GM21529 (cell line): ENCODE measurements at regions not wholly inside any gene's neighbourhood (a gene's known extent, or its start where the extent isn't known, plus 50 kb on each side); places are given as distances from the start of the nearest gene placed in this dataset.

Experiments
- ATAC-seq: cut with Tn5 transposase; IDR thresholded peaks from one replicate; pipeline ENCODE4 v1.9.1; 2021; ENCODE audit not compliant: unreplicated experiment

DNA sequence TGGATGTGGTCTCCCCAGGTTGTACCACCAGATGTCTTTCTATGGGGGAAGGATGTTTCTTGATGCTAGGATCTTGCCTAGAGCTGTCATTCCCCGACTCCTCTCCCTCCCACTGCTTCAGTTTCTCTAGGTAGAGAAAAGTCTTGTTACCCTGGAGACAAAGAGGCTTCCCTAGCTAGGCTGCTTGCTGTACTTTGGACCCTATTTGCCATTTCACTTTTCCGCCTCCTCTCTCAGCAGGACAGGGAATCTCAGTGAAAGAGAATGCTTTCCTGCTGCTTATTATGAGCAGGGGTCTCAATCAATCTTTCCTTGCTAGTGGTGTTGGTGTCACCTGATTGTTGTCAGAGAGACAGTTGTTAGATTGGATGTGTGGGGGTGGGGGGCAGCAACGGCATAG lies 818.8 kb upstream of the GYPC start:
- ATAC-seq: no peak

DNA sequence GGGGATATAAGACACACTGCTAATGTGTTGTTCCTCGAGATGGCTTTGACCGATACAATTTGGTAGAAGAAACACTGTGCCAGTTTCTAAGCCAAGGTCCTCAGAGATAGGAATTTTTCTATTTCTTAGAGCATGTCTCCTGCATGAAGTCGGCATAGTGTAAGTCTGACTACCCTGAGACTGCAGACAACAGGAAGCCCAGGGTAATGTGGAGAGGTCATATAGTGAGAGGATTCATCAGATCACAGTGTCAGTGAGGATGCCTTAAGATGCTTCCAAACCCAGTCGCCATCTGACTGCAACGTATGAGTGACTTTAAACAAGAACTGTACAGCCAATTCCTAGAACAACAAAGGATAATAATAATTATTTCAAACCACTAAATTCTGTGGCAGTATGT lies 818.3 kb upstream of the GYPC start:
- ATAC-seq: no peak

- no peak for ATAC-seq
These were observed 816.0 kb upstream of the GYPC start for GRCh38 chr2:125839945-125840344.

- no peak for ATAC-seq
These were observed 813.9 kb upstream of the GYPC start for GRCh38 chr2:125842041-125842440.

GRCh38 chr2:125850541-125850940 lies 805.4 kb upstream of the GYPC start:
- ATAC-seq: no peak

GRCh38 chr2:125852364-125852763 lies 803.6 kb upstream of the GYPC start:
- no peak for ATAC-seq

DNA sequence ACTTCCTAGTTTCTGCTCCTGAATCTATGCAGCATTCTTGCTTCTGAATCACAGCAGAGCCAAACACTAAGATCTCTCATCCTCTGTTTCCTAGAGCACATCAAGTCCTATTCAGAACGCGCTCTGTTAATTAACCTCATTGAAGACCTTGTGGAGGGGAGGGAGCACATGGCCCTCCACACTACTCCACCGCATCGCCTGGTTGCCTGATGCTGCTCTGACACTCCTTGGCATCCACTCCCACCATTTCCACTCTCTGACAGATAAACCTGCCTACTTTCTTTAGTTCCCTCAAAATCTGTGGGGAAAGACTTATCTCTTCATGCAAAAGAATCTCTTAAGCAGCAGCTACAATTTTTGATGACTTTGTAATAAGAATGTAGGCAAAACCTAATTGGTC lies 802.3 kb upstream of the GYPC start:
- no peak for ATAC-seq

DNA sequence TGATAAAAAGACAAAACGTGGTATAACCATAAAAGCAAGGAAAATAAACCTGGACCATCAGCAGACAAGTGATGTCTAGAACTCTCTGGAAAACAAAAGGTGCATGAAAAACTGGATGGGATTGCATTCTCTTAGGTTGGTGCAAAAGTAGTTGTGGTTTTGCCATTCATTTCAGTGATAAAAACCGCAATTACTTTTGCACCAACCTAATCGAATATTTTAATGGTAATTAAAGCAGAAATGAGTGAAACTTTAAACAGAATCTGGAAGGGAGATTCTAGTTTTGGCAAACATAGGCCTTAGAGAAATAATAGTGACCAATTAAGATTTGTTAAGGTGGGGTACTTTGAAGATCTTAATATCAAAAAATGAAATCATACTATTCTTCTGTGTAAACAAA lies 800.8 kb upstream of the GYPC start:
- ATAC-seq: no peak

DNA sequence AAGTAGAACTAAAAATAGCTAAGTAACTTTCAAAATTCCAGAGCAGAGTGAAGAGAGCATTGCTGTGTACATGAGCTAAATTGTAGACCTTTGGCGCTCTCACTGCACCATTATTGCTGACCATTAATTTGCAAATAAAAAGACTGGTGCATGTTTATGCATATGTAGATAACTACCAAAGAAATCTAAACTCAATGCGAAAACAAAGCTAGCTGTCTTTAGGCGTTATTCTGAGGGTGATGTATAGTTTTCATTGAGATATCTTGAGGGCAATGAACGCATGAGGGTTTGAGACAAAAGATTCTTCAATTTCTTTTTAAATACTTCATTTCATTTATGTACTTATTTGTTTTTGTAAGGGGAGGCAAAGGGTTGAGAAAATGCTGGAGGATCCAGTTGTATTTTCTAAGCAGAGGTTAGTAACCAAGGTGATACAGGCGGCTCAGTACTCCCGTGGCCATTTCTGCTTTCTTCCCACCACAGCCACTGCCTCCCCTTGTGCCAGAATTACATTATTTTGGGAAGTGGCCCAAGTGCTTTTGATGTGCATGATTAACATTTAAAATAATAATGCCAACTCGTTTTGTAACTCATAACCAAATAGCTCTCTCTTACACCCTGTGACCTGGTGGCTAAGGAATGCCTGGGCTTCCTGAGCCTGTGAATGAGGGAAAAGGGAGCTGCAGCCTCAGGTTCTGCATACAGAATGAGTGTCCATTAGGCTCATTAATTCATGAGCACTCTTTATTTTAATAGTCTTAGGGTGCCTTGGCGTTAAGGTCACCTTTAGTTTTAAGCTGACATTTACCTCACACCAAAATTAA lies 797.8 kb upstream of the GYPC start:
- ATAC-seq: no peak

GRCh38 chr2:125861461-125861860 lies 794.5 kb upstream of the GYPC start:
- ATAC-seq: no peak

GRCh38 chr2:125867908-125868307 lies 788.0 kb upstream of the GYPC start:
- no peak for ATAC-seq

GRCh38 chr2:125870264-125870663 lies 785.7 kb upstream of the GYPC start:
- ATAC-seq: no peak

- ATAC-seq: no peak
These were observed 785.2 kb upstream of the GYPC start for GRCh38 chr2:125870746-125871145.

DNA sequence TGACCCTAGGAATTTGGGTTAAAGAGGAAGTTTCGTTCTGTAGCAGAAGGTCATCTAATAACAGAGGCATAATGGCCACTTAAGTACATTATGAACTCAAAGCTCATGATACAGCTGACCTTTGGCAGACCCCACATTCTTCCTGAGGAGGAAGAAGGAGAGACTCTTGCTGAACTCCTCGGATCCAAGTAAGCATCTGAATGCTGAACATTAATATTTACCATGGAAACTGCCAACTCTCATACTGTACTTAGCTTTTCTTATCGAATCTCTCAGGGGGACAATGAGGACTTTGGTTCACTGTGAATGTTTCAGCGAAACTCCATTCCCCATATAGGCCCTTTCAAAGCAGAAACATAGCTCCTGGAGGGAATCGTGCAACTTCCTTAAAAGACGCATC lies 781.4 kb upstream of the GYPC start:
- no peak for ATAC-seq

- no peak for ATAC-seq
These were observed 770.6 kb upstream of the GYPC start for GRCh38 chr2:125885340-125885739.

DNA sequence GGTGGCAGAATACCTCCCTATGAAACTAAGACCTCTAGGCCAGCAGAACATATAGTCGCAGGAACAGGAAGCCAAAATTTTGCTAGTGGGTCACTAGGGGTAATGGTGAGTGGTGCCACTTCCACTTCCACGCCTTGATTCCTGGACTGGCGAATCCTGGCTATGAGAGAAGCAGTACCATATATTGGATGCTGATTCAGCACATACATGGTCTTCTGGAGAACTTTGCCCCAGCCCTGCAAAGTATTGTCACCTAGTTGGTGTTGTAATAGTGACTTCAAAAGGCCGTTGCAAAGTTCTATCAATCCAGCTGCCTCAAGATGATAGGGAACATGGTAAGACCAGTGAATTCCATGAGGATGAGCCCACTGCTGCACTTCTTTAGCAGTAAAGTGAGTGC lies 769.8 kb upstream of the GYPC start:
- no peak for ATAC-seq

DNA sequence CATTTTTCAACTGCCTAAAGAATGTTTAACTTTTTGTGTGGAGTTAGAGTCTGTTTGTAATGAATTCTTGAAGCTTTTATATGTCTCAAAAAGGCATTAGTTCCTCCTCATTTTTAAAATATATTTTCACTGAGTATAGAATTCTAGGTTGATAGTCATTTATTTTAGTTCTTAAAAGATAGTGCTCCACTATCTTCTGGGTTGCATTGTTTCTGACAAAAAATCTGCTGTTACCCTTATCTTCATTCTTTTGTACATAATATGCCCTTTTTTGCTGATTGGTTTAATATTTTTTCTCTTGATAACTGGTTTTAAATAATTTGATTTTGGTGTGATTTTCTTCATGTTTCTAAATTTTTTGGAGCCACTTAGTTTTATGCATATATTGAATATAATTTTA lies 754.7 kb upstream of the GYPC start:
- ATAC-seq: no peak

- ATAC-seq: no peak
These were observed 729.9 kb upstream of the GYPC start for GRCh38 chr2:125925891-125926546.

DNA sequence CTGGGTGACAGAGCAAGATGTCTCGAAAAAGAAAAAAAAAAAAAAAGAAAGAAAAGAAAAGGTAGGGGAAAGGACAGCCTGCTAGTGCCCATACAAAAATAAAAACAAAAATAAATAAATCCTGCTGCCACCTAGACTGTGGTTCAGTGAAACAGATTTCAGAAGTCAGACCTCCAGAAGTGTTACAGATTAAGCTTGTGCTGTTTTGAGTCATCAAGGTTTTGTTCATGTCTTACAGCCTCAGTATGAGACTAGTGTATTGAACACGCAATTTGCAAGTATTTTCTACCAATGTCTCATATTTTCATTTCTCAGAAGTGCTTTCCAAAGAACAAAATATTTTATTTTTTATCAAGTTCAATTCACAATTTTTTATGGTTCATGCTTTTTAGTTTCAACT lies 720.4 kb upstream of the GYPC start:
- no peak for ATAC-seq

DNA sequence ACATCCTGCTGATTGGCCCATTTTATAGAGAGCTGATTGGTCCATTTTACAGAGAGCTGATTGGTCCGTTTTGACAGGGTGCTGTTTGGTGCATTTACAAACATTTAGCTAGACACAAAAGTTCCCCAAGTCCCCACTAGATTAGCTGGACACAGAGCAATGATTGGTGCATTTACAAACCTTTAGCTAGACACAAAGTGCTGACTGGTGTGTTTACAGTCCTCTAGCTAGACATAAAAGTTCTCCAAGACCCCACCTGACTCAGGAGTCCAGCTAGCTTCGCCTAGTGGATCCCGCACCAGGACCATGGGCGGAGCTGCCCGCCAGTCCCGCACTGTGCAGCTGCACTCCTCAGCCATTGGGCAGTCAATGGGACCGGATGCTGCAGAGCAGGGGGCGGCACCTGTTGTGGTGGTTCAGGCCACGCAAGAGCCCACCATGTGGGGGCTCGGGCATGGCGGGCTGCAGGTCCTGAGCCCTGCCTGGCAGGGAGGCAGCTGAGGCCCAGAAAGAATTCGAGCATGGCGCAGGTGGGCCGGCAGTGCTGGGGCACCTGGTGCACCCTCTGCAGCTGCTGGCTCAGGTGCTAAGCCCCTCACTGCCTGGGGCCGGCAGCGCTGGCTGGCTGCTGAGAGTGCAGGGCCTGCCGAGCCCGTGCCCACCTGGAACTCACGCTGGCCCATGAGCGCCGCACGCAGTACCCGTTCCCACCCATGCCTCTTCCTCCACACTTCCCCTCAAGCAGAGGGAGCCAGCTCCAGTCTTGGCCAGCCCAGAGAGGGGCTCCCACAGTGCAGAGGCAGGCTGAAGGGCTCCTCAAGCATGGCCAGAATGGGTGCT lies 713.2 kb upstream of the GYPC start:
- ATAC-seq: no peak

DNA sequence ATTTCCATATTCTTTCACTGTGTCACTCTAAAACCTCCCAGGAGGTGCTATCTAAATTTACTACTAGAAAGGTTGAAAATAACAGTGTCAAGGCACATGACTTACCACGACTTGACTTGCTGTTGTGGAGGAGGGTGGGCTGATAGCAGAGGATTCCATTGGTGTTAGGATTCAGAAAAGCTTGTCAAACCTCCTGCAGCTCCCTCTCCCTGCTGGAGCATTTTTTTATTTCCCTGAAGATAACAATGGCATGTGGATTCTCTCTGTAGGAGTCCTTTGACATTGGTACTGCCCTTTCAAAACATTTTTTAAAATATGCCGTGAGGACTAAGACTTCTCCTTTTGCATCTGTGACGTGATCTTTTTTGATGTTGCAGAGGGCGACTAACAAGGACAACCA lies 696.9 kb upstream of the GYPC start:
- no peak for ATAC-seq

DNA sequence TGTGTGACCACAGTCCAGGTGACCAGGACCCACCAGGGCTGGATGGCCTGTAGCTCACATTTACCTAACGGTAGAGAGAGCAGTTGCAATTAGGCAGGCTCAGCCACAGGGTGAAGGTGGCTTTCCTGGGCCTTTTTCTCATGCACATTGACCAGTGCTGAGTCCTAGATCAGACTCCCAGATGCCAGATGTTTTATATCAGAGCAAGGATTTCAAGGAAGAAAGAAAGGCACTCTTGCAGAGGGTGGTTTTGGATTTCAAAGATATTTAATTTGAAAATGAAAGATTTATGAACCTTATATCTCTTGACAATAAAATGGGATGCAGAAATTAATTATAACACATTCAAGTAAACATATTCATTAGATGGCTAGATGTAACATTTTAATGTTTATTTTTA lies 694.2 kb upstream of the GYPC start:
- no peak for ATAC-seq
